ENCODE measurements at regions not wholly inside any gene's neighbourhood (a gene's known extent, or its start where the extent isn't known, plus 50 kb on each side); places are given as distances from the start of the nearest gene placed in this dataset.

DNA sequence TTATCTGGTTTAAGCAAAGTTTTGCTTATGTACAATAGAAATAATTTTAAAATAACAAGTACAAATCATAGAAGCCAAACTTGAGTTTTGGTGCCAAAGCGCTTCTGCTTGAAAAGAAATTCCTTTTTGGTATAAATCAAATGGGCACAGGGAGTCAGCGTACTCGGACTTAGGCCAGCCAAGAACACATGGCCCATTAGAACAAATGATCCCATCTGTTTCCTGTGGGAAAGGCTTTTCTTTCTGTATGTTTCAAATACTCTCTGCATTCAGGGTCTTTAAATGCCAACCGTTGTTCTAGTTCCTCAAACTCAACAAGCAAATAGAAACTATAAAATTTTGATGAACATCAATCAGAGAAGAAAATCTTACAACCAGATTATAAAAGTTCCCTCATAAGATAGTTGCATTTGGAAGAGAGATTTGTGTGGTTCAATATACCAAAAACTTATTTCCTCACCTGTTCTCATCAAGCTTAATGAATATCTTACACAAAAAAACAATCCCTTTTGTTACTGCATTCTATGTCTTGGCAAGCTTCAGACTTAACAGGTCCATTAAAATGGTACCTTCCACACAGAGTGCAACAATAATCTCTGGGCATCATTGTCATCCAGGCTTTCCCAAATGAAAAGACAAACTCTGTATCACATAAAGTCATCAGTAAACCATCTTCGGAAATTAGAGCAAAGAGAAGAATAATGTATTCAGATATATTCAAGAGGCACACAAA lies 739.8 kb upstream of the API5 start:
- Histone ChIP-seq H3K9me2 (replicated peaks; ENCODE audit: control insufficient read depth, low read length) (no peaks in the 10 kb centered on the region), H3K9me3 (ENCODE audit: control insufficient read depth, insufficient read depth, low read length) (no peaks in the 10 kb centered on the region), H4K20me1 (ENCODE audit: control insufficient read depth, insufficient read depth, low read depth, low read length) (no peaks in the 10 kb centered on the region), H3K4me1 (ENCODE audit: control insufficient read depth, low read length) (no peaks in the 10 kb centered on the region), H3K79me2 (ENCODE audit: control insufficient read depth, low read length) (no peaks in the 10 kb centered on the region), H3K4me2 (ENCODE audit: low read length) (no peak overlapping the region), H3K36me3 (ENCODE audit: control insufficient read depth, low read length) (no peaks in the 10 kb centered on the region), H3F3A (ENCODE audit: control insufficient read depth, insufficient read depth) (no peaks in the 10 kb centered on the region), H3K27ac (ENCODE audit: low read depth, low read length) (no peak overlapping the region), H3K4me3 (ENCODE audit: low read length) (no peak overlapping the region), H3K27me3 (ENCODE audit: control insufficient read depth, low read length) (no peaks in the 10 kb centered on the region)
- TF ChIP-seq, protein P1, sequence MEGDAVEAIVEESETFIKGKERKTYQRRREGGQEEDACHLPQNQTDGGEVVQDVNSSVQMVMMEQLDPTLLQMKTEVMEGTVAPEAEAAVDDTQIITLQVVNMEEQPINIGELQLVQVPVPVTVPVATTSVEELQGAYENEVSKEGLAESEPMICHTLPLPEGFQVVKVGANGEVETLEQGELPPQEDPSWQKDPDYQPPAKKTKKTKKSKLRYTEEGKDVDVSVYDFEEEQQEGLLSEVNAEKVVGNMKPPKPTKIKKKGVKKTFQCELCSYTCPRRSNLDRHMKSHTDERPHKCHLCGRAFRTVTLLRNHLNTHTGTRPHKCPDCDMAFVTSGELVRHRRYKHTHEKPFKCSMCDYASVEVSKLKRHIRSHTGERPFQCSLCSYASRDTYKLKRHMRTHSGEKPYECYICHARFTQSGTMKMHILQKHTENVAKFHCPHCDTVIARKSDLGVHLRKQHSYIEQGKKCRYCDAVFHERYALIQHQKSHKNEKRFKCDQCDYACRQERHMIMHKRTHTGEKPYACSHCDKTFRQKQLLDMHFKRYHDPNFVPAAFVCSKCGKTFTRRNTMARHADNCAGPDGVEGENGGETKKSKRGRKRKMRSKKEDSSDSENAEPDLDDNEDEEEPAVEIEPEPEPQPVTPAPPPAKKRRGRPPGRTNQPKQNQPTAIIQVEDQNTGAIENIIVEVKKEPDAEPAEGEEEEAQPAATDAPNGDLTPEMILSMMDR (IDR thresholded peaks at IDR 0.05; ENCODE audit: low read depth, low read length, poor library complexity, severe bottlenecking) = no peak
- no peak for TF ChIP-seq EZH2phosphoT487 (IDR thresholded peaks at IDR 0.05; ENCODE audit: borderline replicate concordance, low read length)

DNA sequence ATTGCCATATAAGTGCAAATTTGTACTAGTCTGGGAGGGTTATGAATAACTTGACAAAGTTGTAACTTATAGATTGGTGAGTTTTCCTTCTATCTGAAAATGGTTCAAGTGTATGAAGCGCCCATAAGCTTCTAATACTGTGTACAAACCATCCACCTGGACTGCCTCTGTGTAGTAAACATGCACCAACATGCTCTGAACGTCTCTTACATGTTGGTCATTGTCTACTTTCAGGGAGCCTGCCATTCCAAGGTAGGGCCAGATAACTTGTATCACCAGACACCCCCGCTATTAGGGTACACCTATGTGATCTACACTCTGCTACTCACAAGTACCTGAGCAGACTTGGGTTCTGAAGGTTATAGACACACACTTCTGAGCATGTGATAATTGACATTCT lies 735.5 kb upstream of the API5 start:
- no peaks in the 10 kb centered on the region for H3K9me2 ChIP-seq (replicated peaks; ENCODE audit: control insufficient read depth, low read length)

DNA sequence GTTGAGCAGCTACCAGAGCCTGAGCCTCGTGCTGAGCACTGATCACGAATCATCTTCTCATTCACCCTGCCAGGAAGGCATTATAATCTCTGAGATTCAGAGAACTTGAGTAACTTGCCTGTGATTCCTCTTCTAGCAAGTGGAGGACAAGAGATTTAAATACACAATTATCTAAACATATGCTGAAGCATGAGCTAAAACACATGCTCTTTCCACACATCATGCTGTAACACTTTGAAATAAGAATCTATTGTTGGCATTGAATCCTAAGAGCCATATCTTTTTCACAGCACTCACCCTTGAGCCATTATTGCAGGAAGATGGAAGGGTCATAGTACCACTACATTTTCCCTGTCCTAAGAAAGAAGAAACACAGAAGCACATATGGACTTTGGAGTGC lies 722.5 kb upstream of the API5 start:
- Histone ChIP-seq H3K27me3 (ENCODE audit: control insufficient read depth, low read length) (no peaks in the 10 kb centered on the region), H3K9me2 (replicated peaks; ENCODE audit: control insufficient read depth, low read length) (no peaks in the 10 kb centered on the region), H3K79me2 (ENCODE audit: control insufficient read depth, low read length) (no peaks in the 10 kb centered on the region), H3K9me3 (ENCODE audit: control insufficient read depth, insufficient read depth, low read length) (no peaks in the 10 kb centered on the region), H4K20me1 (ENCODE audit: control insufficient read depth, insufficient read depth, low read depth, low read length) (no peaks in the 10 kb centered on the region), H3F3A (ENCODE audit: control insufficient read depth, insufficient read depth) (no peaks in the 10 kb centered on the region), H3K4me2 (ENCODE audit: low read length) (no peak overlapping the region), H3K4me3 (ENCODE audit: low read length) (no peak overlapping the region), H3K27ac (ENCODE audit: low read depth, low read length) (no peak overlapping the region), H3K4me1 (ENCODE audit: control insufficient read depth, low read length) (no peaks in the 10 kb centered on the region), H3K36me3 (ENCODE audit: control insufficient read depth, low read length) (no peaks in the 10 kb centered on the region)
- TF ChIP-seq, protein P1 (IDR thresholded peaks at IDR 0.05; ENCODE audit: low read depth, low read length, poor library complexity, severe bottlenecking) = no peak
- no peak for TF ChIP-seq EZH2phosphoT487 (IDR thresholded peaks at IDR 0.05; ENCODE audit: borderline replicate concordance, low read length)

More for the DNA sequence above, 735.5 kb upstream of the API5 start:
- Histone ChIP-seq H4K20me1 (ENCODE audit: control insufficient read depth, insufficient read depth, low read depth, low read length) (no peaks in the 10 kb centered on the region), H3K4me3 (ENCODE audit: low read length) (no peak overlapping the region), H3K4me2 (ENCODE audit: low read length) (no peak overlapping the region), H3K79me2 (ENCODE audit: control insufficient read depth, low read length) (no peaks in the 10 kb centered on the region), H3K4me1 (ENCODE audit: control insufficient read depth, low read length) (no peaks in the 10 kb centered on the region), H3K27ac (ENCODE audit: low read depth, low read length) (no peak overlapping the region), H3K27me3 (ENCODE audit: control insufficient read depth, low read length) (no peaks in the 10 kb centered on the region), H3F3A (ENCODE audit: control insufficient read depth, insufficient read depth) (no peaks in the 10 kb centered on the region), H3K9me3 (ENCODE audit: control insufficient read depth, insufficient read depth, low read length) (no peaks in the 10 kb centered on the region), H3K36me3 (ENCODE audit: control insufficient read depth, low read length) (no peaks in the 10 kb centered on the region)
- TF ChIP-seq EZH2phosphoT487 (IDR thresholded peaks at IDR 0.05; ENCODE audit: borderline replicate concordance, low read length) = no peak
- TF ChIP-seq, protein P1 (IDR thresholded peaks at IDR 0.05; ENCODE audit: low read depth, low read length, poor library complexity, severe bottlenecking) = no peak

Measured in DOHH2 (cell line).